Esophagus squamous epithelium (tissue), 4 donors: ENCODE measurements at regions not wholly inside any gene's neighbourhood (a gene's known extent, or its start where the extent isn't known, plus 50 kb on each side); places are given as distances from the start of the nearest gene placed in this dataset.

Experiments
- POLR2A ChIP-seq, 4 donors: fragments of 450-650 bp; IDR thresholded peaks; one replicate each; pipeline ENCODE4 v1.6.1; 2017; ENCODE audit warnings: antibody characterized with exemption in 4 of 4, mild to moderate bottlenecking in 4 of 4, moderate library complexity in 3 of 4
- TF ChIP-seq, protein P1 (sequence below), 6 experiments: fragments of 450-650 bp in 4 of 6; fragments of 200-600 bp in 2 of 6; sonication (generic) in 2 of 6; IDR thresholded peaks; one replicate each; pipeline ENCODE4 v1.5.1; 2016 to 2019; ENCODE audit warnings: antibody characterized with exemption in 6 of 6, mild to moderate bottlenecking in 4 of 6, moderate library complexity in 4 of 6

DNA sequence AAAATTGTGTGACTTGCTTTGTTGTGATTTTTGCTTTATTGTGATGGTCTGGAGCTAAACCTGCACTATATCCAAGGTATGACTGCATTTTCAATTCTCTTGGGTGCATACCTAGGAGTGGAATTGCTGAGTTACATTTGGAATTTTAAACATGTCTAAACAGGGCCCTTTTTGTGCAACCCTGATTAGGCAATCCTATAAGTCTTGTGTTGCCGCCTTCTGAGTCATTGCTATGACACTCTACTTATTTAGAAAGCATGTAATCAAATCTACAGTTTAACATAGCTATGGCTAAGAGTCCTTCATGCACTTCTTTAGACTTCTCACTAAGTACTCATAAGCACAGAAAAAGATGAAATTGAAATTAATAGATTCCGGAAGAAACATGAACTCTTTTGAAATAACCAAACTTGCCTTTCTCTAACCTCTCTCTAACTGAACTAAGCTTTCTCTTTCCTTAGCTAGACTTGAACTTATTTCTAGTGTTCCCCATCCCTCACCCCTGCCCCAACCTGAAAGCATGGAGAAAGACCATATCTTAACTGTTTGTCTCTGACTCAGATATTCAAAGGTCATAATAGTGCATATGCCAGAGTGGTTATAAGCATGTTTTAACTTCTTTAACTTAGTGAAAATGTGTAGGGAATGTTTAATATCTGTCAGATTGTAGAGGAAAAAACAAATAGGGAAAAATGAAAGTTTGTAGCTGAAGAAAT, 203.0 kb downstream of the SNAPC1 start:
- TF ChIP-seq, protein P1, sequence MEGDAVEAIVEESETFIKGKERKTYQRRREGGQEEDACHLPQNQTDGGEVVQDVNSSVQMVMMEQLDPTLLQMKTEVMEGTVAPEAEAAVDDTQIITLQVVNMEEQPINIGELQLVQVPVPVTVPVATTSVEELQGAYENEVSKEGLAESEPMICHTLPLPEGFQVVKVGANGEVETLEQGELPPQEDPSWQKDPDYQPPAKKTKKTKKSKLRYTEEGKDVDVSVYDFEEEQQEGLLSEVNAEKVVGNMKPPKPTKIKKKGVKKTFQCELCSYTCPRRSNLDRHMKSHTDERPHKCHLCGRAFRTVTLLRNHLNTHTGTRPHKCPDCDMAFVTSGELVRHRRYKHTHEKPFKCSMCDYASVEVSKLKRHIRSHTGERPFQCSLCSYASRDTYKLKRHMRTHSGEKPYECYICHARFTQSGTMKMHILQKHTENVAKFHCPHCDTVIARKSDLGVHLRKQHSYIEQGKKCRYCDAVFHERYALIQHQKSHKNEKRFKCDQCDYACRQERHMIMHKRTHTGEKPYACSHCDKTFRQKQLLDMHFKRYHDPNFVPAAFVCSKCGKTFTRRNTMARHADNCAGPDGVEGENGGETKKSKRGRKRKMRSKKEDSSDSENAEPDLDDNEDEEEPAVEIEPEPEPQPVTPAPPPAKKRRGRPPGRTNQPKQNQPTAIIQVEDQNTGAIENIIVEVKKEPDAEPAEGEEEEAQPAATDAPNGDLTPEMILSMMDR (IDR thresholded peaks at IDR 0.05), result no peak
- no peak for TF ChIP-seq POLR2A (IDR thresholded peaks at IDR 0.05)
